GM18511 (cell line): ENCODE measurements at regions not wholly inside any gene's neighbourhood (a gene's known extent, or its start where the extent isn't known, plus 50 kb on each side); places are given as distances from the start of the nearest gene placed in this dataset.
"Not testable (repeated sequence)": the region's sequence is repeated elsewhere in the genome, so short reads cannot be mapped to it uniquely, and the experiment has no call there.

Experiments
- ATAC-seq: cut with Tn5 transposase; IDR thresholded peaks from one replicate; pipeline ENCODE4 v1.9.1; 2021; ENCODE audit warnings: mild to moderate bottlenecking, moderate library complexity; ENCODE audit not compliant: unreplicated experiment

DNA sequence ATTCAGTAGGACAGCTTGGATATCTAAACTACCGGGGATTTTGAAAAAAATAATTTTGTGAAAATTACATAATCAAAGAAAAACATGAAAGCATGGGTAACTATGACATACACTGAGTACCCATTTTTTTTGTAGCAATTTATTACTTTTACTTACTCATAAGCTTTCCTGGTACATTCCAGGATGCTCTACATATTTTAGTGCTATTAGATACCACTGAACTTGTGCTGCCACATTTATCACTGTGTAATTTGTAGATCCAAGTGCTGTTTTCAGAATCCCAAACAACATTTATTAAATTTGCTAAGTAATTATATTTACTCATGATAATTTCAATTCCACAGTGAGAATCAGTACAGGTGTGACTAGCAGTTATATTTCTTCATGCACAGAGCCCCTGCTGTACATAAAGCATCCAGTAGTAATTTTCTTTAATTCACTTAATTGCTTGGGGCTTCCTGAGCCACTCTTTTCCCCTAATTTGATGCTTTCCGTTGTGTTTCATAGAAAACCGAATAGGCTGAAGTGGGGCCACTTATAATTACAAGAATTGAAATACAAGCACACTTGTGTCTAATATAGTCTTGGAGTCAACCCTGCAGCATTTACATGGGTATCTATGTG, 2254.4 kb downstream of the ARAP2 start:
- ATAC-seq = no peak

DNA sequence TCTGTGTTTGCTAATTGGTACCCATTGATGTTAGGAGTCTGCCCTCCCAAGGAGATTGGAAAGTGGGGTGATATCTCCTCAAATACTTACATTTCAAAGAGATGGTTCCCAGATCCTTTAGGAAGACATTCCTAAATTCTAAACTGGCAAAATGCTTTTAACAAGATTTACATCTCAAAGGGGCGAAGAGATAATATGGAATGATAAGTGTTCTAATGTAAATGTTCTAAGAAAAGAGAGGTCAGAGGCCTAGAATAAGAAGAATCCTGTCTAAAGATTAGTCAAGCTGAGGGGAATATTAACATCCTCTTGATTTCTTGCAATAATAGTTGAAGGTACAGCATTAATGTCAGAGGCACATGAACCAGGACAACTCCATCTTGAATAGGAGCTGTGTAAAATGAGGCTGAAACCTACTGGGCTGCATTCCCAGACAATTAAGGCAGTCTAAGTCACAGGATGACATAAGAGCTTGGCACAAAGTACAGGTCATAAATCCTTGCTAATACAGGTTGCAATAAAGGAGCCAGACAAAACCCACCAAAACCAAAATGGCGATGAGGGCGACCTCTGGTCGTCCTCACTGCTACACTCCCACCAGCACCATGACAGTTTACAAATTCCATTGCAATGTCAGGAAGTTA, 2248.1 kb downstream of the ARAP2 start:
- ATAC-seq = no peak

DNA sequence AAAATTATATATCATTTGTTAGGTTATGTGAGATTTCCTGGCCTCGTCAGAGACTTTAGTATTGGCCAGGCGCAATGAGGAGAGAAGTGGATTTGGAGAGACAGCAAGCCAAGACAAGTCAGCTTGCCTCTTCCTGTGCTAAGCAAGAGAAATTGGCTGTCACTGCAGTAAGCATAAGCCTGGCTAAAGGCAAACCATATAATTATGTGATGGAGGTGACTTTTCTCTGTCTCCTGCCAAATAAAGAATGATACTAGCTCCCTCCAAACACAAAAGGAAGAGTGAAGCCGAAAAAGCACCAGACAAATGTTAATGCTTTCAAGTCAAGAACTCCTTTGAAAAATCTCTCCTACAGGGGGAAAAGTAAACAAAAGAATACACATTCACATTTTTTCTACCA, 2246.0 kb downstream of the ARAP2 start:
- ATAC-seq = no peak

DNA sequence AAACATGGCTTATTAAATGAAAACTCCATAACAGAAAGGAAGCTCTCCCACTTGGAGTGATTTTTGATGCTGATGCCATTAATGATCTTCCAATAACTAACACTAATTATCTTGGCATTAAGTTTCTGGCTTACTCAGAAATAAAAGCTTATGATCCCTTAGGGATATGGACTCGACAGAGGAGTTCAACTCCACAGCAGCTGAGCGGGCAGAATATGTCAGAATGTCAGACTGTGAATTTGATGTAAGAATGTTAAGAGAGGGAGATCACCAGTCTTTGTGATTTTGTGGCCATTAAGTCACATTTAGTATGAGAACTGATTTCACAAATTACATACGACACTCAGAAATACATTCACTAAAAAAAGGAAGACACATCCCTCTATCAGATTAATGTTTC, 2244.0 kb downstream of the ARAP2 start:
- no peak for ATAC-seq

DNA sequence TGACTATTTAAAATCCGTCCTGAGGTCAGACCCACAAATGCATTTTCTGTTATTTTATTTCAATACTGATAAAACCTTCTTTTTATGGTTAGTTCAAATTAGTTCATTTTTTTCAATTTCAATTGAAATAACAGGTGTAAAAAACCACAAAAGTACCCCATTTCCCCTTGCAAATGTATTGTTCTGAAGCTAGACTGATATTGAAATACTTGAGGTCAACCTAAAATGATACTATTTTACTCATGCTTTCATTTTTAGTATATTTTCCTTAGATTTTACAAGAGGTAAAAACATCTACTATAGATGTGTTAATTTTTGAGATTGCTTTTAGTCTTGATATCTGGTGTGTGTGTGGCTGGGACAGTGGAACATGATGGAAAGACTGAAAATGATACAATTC, 2237.8 kb downstream of the ARAP2 start:
- ATAC-seq = not testable (repeated sequence)

DNA sequence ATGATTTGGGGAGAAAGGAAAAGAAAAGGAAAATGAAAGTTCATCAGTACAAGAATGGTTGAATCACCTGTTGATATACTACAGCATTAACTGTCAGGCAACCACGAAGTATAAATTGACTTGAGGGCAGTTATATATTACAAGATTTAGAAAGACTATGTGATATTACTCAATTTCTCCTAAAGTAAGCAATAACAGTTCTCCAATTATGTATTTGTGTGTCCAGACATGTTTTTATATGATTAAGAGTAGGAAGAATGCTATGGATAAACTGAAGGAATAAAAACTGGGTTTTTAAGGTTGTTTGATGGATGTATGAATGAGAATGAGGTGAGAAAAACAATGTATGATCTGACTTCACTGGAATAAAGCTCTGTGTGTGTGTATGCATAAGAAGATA, 2234.4 kb downstream of the ARAP2 start:
- no peak for ATAC-seq

DNA sequence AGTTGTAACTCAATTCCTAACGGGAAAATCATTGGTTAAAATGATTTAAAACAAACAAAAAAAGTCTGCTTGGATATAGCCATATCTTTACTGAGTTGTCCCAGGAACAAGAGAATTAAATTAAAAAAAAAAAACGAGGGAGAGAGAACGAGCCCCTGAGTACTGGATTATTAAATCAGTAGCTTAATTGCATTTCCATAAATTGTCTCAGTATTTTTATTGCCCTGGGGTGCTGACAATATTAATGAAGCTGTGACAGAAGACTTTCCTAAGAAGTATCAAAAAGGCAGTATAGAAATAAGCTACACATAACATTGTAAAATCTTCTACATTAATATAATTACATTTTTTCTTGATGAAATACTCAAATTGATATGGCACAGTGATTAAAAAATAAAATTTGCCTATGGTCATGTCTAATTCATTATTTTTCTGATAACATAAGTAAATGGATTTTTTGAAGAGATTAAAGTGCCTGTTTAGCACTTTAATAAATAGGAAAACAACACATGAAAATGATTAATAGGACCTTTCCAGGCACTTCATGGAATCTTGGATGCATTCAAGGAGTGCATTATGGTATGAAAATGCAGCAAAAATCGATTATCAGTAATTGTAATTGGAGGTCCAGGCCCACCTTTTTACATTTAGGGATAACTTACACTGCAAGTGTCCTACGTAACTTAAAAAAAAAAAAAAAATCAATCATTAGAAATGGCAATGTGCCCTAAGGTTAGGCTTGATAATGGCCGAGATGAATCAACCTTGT, 2233.4 kb downstream of the ARAP2 start:
- no peak for ATAC-seq

DNA sequence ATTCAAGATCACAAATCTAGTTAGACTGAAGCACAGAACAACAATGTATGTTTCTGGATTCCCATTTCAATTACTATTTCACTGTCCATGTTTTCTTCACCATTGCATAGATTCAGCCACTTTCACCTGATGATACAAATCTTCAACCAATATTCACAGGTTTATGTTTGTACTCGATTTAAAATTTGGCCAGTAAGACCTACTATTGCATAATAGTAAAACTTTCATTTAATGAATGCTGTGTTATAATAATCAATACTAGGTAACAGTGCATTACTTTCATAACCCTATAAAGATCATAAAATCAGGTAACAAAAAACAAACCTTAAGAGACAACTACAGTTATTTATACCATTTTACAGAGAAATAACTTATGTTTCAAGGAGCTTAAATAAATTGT, 2209.1 kb downstream of the ARAP2 start:
- ATAC-seq = no peak

DNA sequence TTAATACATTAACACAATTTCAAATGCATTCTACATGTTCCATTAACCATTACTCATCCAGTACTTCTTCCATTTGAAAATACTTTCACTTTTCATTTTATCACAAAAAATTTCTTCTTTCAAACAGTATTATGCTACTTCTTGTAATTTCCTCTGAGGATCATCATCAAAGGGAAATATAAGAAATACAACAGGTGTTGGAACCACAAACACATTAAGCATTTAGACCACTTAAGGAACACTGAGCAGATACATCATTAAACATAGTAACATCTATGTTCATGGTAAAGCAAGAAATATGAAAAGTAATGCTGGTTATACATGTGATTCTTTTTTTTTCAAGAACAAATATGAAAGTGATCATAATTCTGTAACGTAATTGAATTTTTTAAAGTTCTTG, 2207.0 kb downstream of the ARAP2 start:
- no peak for ATAC-seq

DNA sequence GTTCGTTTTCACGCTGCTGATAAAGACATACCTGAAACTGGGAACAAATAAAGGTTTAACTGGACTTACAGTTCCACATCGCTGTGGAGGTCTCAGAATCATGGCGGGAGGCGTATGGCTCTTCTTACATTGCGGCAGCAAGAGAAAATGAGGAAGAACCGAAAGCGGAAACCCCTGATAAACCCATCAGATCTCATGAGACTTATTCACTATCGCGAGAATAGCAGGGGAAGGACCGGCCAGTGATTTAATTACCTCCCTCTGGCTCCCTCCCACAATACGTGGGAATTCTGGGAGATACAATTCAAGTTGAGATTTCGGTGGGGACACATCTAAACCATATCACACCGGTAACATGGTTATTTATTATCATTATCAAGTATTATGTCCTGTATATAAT, 2204.5 kb downstream of the ARAP2 start:
- no peak for ATAC-seq

DNA sequence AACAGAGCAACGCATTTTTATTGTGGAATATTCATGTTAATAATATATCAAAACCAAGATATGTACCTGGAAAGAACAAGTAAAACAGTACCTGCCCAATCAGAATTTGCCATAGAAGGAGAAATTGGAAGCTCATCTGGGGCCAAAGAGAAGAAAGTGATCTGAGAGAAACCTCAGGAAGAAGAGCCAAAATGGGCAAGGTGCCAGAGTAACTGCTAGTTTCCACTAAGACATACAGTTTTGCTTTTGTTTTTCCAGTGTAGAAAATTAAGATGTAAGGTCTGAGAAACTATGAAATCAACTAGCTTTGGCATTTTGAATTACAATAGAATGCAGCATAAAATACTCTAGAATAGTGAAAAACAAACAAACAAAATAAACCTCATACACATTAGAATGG, 2201.2 kb downstream of the ARAP2 start:
- ATAC-seq = no peak

DNA sequence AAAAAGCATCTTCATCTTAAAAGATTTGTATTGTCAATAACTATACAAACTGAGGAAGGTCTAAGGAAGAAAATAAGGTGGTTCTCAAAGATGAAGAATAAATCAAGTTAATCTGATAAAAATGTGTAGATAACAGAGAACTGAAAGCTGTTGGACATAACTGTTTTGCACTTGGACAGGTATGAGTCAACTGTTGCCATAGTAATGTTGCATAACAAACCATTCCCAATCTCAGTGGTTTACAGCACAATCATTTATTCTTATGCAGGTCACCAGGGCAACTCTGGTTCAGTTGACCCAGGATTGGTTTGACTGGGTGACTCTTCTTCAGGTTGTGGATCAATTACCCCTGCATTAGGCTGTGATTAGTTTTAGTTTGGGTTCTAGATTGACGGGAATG, 2197.7 kb downstream of the ARAP2 start:
- ATAC-seq = no peak

DNA sequence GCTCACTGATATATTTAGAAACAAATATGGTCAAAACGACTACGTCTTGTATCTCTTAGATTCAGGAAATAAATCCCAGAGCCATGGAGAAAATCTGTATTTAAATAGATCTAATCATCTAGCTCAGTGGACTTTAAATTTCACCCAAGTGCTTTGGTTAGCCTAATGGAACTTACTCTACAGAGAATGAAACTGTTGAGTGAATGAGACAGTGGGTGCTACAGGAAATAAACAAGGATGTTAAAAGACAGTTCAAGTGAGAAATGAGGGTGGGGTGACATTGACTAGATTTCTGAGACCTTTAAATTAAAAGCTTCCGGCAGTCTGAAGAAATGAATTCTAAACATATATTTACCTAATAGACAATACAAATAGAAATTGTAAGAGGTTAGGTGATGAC, 2197.0 kb downstream of the ARAP2 start:
- ATAC-seq = no peak

DNA sequence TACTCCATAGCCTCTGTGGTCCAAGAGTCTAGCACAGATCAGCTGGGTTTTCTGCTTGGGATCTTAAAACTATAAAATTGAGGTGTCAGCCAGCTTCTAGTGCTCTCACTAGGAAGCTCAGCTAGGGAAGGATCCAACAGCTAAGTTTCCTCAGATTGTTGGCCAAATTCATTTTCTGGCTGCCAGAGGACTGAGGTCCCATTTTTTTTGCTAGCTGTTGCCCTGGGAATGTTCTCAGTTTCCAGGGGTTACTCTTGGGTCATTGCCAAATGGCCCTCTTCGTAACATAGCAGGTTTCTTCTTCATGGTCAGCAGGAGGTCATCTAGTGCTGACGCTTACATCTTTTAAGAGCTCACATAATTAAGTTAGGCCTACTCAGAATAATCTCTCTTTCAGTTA, 2178.2 kb downstream of the ARAP2 start:
- ATAC-seq = no peak

DNA sequence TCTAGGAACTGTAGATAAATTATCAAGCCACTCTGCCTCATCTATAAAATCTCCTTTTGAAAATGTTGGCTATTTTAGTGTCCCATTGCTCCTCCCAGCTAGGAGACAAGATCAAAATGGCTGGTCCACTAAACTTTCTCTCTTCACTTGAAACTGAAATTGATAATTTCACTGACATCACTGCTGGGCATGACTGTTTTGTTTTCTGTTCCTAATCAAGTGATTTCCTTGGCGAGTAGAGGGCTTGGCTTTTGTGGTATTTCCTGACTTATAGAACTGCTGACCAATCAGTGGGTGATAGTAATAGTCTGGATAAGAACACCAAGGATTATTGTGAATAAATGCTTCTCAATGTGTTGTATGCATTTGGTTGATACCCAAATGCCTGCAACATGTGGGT, 2152.9 kb downstream of the ARAP2 start:
- no peak for ATAC-seq

DNA sequence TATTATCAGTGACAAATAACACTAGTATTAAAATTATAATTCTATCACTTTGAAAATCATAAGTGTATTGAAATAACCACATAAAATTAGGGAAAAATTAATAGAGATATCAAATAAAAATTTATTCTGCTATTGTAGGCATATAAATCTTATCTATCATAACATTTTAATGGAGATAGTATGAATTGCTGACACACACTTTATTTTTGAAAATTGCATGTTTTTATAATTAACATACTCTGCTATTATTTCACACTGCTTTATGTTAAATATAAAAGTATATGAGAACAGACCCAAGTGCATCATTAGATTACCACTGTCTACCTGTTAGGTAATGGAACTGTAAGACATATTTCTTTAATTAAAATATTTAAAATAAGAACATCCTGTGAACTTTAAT, 2150.2 kb downstream of the ARAP2 start:
- no peak for ATAC-seq

DNA sequence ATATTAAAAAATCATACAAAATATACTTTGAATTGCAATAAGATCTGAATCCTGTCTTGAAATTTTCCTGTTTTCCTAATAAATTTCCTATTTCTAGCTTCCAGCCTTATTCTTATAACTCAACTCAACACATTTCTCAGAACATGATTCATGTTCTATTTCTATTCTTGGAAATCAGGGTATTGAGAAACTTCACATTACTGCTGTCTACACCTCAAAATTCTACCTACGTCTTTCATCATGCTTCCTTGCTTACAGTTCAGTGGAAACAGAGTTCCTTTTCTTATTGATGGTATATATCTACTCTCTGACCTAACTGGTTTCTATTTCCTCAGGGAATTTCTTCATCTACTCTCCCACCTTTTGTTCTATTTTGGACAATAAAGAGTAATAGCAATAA, 2139.0 kb downstream of the ARAP2 start:
- no peak for ATAC-seq

DNA sequence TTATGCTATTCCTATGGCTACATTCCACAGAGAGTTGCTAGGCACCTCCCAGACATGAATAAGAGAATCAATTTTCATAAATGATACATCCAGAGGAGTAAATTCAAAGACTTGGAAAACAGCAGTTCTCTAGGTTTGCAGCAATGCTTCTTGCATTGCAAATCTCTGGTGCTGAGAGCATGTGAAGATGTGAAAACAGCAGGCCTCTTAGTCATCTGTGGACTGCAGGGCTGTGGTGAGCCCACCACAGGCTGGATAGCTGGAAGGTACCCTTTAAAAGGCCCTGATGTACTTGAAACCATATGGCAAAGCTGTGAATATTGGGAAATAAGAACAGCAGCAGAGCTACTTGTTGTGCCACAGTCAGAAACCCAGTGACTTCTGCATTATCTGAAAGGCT, 2135.9 kb downstream of the ARAP2 start:
- ATAC-seq = no peak

DNA sequence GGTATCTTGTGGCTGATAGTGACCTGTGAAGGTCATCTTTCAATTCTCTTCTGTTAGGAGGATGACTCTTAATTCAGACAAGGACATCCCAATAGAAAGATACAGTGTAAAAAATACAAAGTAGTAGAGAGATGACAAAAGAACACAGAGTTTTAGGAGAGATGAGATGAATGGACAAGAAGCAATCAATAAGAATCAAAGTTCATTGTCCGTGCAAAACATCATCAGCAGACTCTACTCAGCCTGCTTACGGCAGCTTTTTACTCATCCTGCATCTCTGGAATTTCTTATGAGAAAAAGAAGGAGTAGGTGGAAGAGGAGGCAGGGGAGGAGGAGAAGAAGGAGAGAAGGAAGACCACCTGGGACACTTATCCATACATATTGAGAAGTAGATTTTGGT, 2131.7 kb downstream of the ARAP2 start:
- ATAC-seq = no peak

DNA sequence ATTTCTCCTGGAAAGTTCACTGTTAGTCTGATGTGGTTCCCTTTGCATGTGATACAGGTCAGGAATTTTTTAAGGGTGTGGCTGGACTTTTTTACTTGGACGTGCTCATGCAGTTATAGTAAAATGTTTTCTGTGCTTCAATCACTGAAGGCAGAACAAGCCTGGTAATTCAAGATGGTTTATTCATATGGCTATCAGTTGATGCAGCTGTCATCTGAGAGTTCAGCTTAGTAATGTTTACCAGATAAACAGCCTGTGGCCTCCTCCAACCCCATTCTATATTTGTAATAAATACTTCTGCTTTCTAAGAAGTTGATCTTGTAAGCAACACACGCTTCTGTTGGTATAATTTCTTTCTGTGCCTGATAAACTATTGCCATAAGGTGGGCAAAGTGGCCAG, 2105.9 kb downstream of the ARAP2 start:
- no peak for ATAC-seq

DNA sequence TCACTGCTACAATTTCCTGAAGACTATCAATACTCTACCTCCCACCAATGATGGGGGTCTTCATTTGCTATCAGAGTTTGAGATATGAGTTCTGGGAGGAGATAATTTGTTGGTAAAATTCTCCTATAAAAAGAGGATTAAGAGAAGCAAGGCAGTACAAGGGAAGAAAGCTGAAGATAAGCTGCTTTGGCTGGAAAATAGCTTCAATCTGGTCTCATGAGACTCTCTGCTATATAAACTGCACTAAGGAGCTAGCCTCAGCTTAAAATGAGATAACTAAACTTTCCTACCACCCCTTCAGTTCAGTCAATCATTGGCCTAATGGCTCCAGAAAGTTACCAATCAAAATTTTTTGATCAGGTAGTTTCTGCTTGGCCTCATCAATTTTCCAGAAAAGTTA, 2105.0 kb downstream of the ARAP2 start:
- no peak for ATAC-seq

DNA sequence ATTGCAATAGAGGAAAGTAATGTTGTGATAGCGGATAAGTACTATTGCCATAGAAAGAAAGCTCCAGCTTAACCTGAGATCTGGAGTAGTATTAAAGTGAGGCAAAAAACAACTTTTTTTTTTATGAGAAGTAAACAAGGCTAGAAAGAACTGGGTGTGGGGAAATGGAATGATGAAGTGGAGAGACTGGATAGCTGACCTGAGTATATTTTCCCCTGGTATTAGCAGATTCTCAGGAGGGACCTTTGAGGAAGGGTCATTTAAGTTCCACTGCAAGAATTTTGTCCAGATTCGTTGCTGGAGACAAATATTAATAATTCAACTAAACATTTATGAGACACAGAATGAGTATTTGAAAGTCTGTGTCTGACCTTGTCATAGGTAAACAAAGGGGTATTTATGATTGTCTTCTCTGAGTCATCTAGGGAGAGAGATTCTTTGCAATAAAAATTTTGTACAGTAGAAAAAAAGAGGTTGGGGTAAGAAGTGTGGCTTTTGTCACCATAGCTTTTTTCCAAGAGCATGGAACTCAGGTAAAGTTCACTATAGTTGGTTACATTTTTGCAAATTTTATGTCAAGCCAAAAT, 2095.9 kb downstream of the ARAP2 start:
- no peak for ATAC-seq
